ENCODE measurements at regions not wholly inside any gene's neighbourhood (a gene's known extent, or its start where the extent isn't known, plus 50 kb on each side); places are given as distances from the start of the nearest gene placed in this dataset.
"Not testable (repeated sequence)": the region's sequence is repeated elsewhere in the genome, so short reads cannot be mapped to it uniquely, and the experiment has no call there.

- Histone ChIP-seq H3K27me3 (ENCODE audit: control insufficient read depth in 1 of 2, insufficient read depth in 2 of 2, low read length in 2 of 2) (no peaks in the 10 kb centered on the region), H3K4me3 (ENCODE audit: low read depth in 1 of 2, low read length in 2 of 2) (no peak overlapping the region), H3K9me3 (ENCODE audit: low read length) (no peaks in the 10 kb centered on the region), H3K9ac (ENCODE audit: low read length) (no peak overlapping the region), H3K27ac (ENCODE audit: low read depth, low read length) (no peak overlapping the region), H3K4me1 (ENCODE audit: insufficient read depth, low read length) (no peaks in the 10 kb centered on the region), H3K36me3 (ENCODE audit: insufficient read depth, low read length) (no peaks in the 10 kb centered on the region)
Measured at GRCh38 chr21:14617871-14618270, 71.8 kb upstream of the SAMSN1 start.

- Histone ChIP-seq H3K9ac (ENCODE audit: low read length) (no peak overlapping the region), H3K27ac (ENCODE audit: low read depth, low read length) (no peak overlapping the region), H3K4me3 (ENCODE audit: low read depth in 1 of 2, low read length in 2 of 2) (no peak overlapping the region), H3K36me3 (ENCODE audit: insufficient read depth, low read length) (no peaks in the 10 kb centered on the region), H3K27me3 (ENCODE audit: control insufficient read depth in 1 of 2, insufficient read depth in 2 of 2, low read length in 2 of 2) (no peaks in the 10 kb centered on the region), H3K9me3 (ENCODE audit: low read length) (no peaks in the 10 kb centered on the region), H3K4me1 (ENCODE audit: insufficient read depth, low read length) (no peaks in the 10 kb centered on the region)
Measured at GRCh38 chr21:14617040-14617393, 70.9 kb upstream of the SAMSN1 start.

GRCh38 chr21:14616380-14617039, 70.4 kb upstream of the SAMSN1 start:
- H3K9ac ChIP-seq (ENCODE audit: low read length): no peak overlapping the region
- no peaks in the 10 kb centered on the region for H3K36me3 ChIP-seq (ENCODE audit: insufficient read depth, low read length)
- H3K27ac ChIP-seq (ENCODE audit: low read depth, low read length): no peak overlapping the region
- no peaks in the 10 kb centered on the region for H3K9me3 ChIP-seq (ENCODE audit: low read length)
- H3K27me3 ChIP-seq (ENCODE audit: control insufficient read depth in 1 of 2, insufficient read depth in 2 of 2, low read length in 2 of 2): no peaks in the 10 kb centered on the region
- H3K4me3 ChIP-seq (ENCODE audit: low read depth in 1 of 2, low read length in 2 of 2): no peak overlapping the region
- H3K4me1 ChIP-seq (ENCODE audit: insufficient read depth, low read length): no peaks in the 10 kb centered on the region

- H3K36me3 ChIP-seq (ENCODE audit: insufficient read depth, low read length): no peaks in the 10 kb centered on the region
- no peaks in the 10 kb centered on the region for H3K9me3 ChIP-seq (ENCODE audit: low read length)
- H3K4me1 ChIP-seq (ENCODE audit: insufficient read depth, low read length): no peaks in the 10 kb centered on the region
- no peak overlapping the region for H3K9ac ChIP-seq (ENCODE audit: low read length)
- no peak overlapping the region for H3K27ac ChIP-seq (ENCODE audit: low read depth, low read length)
- H3K4me3 ChIP-seq (ENCODE audit: low read depth in 1 of 2, low read length in 2 of 2): no peak overlapping the region
- no peaks in the 10 kb centered on the region for H3K27me3 ChIP-seq (ENCODE audit: control insufficient read depth in 1 of 2, insufficient read depth in 2 of 2, low read length in 2 of 2)
Measured at GRCh38 chr21:14615359-14615974, 69.4 kb upstream of the SAMSN1 start.

GRCh38 chr21:14614287-14614686, 68.2 kb upstream of the SAMSN1 start:
- H3K4me3 ChIP-seq (ENCODE audit: low read depth in 1 of 2, low read length in 2 of 2): no peak overlapping the region
- no peaks in the 10 kb centered on the region for H3K27me3 ChIP-seq (ENCODE audit: control insufficient read depth in 1 of 2, insufficient read depth in 2 of 2, low read length in 2 of 2)
- no peak overlapping the region for H3K27ac ChIP-seq (ENCODE audit: low read depth, low read length)
- H3K36me3 ChIP-seq (ENCODE audit: insufficient read depth, low read length): no peaks in the 10 kb centered on the region
- no peak overlapping the region for H3K9ac ChIP-seq (ENCODE audit: low read length)
- H3K9me3 ChIP-seq (ENCODE audit: low read length): no peaks in the 10 kb centered on the region
- H3K4me1 ChIP-seq (ENCODE audit: insufficient read depth, low read length): no peaks in the 10 kb centered on the region

GRCh38 chr21:14613486-14614224, 67.5 kb upstream of the SAMSN1 start:
- no peak overlapping the region for H3K4me3 ChIP-seq (ENCODE audit: low read depth in 1 of 2, low read length in 2 of 2)
- H3K36me3 ChIP-seq (ENCODE audit: insufficient read depth, low read length): no peaks in the 10 kb centered on the region
- no peaks in the 10 kb centered on the region for H3K9me3 ChIP-seq (ENCODE audit: low read length)
- H3K27me3 ChIP-seq (ENCODE audit: control insufficient read depth in 1 of 2, insufficient read depth in 2 of 2, low read length in 2 of 2): no peaks in the 10 kb centered on the region
- no peak overlapping the region for H3K9ac ChIP-seq (ENCODE audit: low read length)
- no peak overlapping the region for H3K27ac ChIP-seq (ENCODE audit: low read depth, low read length)
- no peaks in the 10 kb centered on the region for H3K4me1 ChIP-seq (ENCODE audit: insufficient read depth, low read length)

- not testable (repeated sequence) for H3K36me3 ChIP-seq (ENCODE audit: insufficient read depth, low read length); H3K27ac ChIP-seq (ENCODE audit: low read depth, low read length); H3K4me3 ChIP-seq (ENCODE audit: low read depth in 1 of 2, low read length in 2 of 2); H3K9ac ChIP-seq (ENCODE audit: low read length); H3K27me3 ChIP-seq (ENCODE audit: control insufficient read depth in 1 of 2, insufficient read depth in 2 of 2, low read length in 2 of 2); H3K9me3 ChIP-seq (ENCODE audit: low read length); H3K4me1 ChIP-seq (ENCODE audit: insufficient read depth, low read length)
Measured at GRCh38 chr21:14610119-14610518, 64.0 kb upstream of the SAMSN1 start.

GRCh38 chr21:14609274-14609673, 63.2 kb upstream of the SAMSN1 start:
- no peak overlapping the region for H3K4me3 ChIP-seq (ENCODE audit: low read depth in 1 of 2, low read length in 2 of 2)
- no peak overlapping the region for H3K27ac ChIP-seq (ENCODE audit: low read depth, low read length)
- H3K27me3 ChIP-seq (ENCODE audit: control insufficient read depth in 1 of 2, insufficient read depth in 2 of 2, low read length in 2 of 2): no peaks in the 10 kb centered on the region
- no peaks in the 10 kb centered on the region for H3K4me1 ChIP-seq (ENCODE audit: insufficient read depth, low read length)
- no peak overlapping the region for H3K9ac ChIP-seq (ENCODE audit: low read length)
- H3K36me3 ChIP-seq (ENCODE audit: insufficient read depth, low read length): no peaks in the 10 kb centered on the region
- no peaks in the 10 kb centered on the region for H3K9me3 ChIP-seq (ENCODE audit: low read length)

- Histone ChIP-seq H3K9me3 (ENCODE audit: low read length) (no peaks in the 10 kb centered on the region), H3K4me1 (ENCODE audit: insufficient read depth, low read length) (no peaks in the 10 kb centered on the region), H3K27me3 (ENCODE audit: control insufficient read depth in 1 of 2, insufficient read depth in 2 of 2, low read length in 2 of 2) (no peaks in the 10 kb centered on the region), H3K27ac (ENCODE audit: low read depth, low read length) (no peak overlapping the region), H3K9ac (ENCODE audit: low read length) (no peak overlapping the region), H3K36me3 (ENCODE audit: insufficient read depth, low read length) (no peaks in the 10 kb centered on the region), H3K4me3 (ENCODE audit: low read depth in 1 of 2, low read length in 2 of 2) (no peak overlapping the region)
Measured at GRCh38 chr21:14607262-14607661, 61.1 kb upstream of the SAMSN1 start.

- H3K9me3 ChIP-seq (ENCODE audit: low read length): no peaks in the 10 kb centered on the region
- no peaks in the 10 kb centered on the region for H3K4me1 ChIP-seq (ENCODE audit: insufficient read depth, low read length)
- no peak overlapping the region for H3K27ac ChIP-seq (ENCODE audit: low read depth, low read length)
- H3K36me3 ChIP-seq (ENCODE audit: insufficient read depth, low read length): no peaks in the 10 kb centered on the region
- no peaks in the 10 kb centered on the region for H3K27me3 ChIP-seq (ENCODE audit: control insufficient read depth in 1 of 2, insufficient read depth in 2 of 2, low read length in 2 of 2)
- H3K9ac ChIP-seq (ENCODE audit: low read length): no peak overlapping the region
- no peak overlapping the region for H3K4me3 ChIP-seq (ENCODE audit: low read depth in 1 of 2, low read length in 2 of 2)
Measured at GRCh38 chr21:14603202-14603601, 57.1 kb upstream of the SAMSN1 start.

GRCh38 chr21:14602382-14602958, 56.4 kb upstream of the SAMSN1 start:
- no peaks in the 10 kb centered on the region for H3K9me3 ChIP-seq (ENCODE audit: low read length)
- peak overlapping the region in 1 of 2 donors; percentile 24 for H3K4me3 ChIP-seq (ENCODE audit: low read depth in 1 of 2, low read length in 2 of 2)
- H3K27ac ChIP-seq (ENCODE audit: low read depth, low read length): no peak overlapping the region
- H3K27me3 ChIP-seq (ENCODE audit: control insufficient read depth in 1 of 2, insufficient read depth in 2 of 2, low read length in 2 of 2): no peaks in the 10 kb centered on the region
- H3K4me1 ChIP-seq (ENCODE audit: insufficient read depth, low read length): no peaks in the 10 kb centered on the region
- H3K36me3 ChIP-seq (ENCODE audit: insufficient read depth, low read length): no peaks in the 10 kb centered on the region
- H3K9ac ChIP-seq (ENCODE audit: low read length): no peak overlapping the region

All from muscle layer of colon (tissue), 2 donors.